RWPE1 (cell line): ENCODE measurements at regions not wholly inside any gene's neighbourhood (a gene's known extent, or its start where the extent isn't known, plus 50 kb on each side); places are given as distances from the start of the nearest gene placed in this dataset.

Experiments used
- CTCF ChIA-PET: fragments of 350-600 bp; sonication (Branson Sonifier 250); formaldehyde crosslinking; extraction: SDS; loops from one replicate; lab custom pipeline; 2021; lab: Yijun Ruan, JAX
- POLR2A ChIA-PET: fragments of 400-600 bp; formaldehyde crosslinking; extraction: SDS; loops from one replicate; lab custom pipeline; 2020; ENCODE audit warnings: antibody characterized with exemption; ENCODE audit not compliant: low non-redundant PET; lab: Yijun Ruan, JAX
- DNase-seq: peaks from one replicate; pipeline ENCODE4 v3.0.0; 2012; ENCODE audit warnings: low spot score
- H3K27ac ChIP-seq: fragments of 450-650 bp; 2 replicates; pipeline ENCODE4 v1.5.1; 2017
- CTCF ChIP-seq: fragments of 450-650 bp; conservative IDR thresholded peaks from 2 replicates; pipeline ENCODE4 v1.5.1; 2017; ENCODE audit warnings: low read depth, mild to moderate bottlenecking

GRCh38 chr4:120977435-120977997 is 55.0 kb upstream of the PRDM5 start:
- H3K27ac ChIP-seq: no peak overlapping the region
- ChIA-PET POLR2A (no interaction called here), CTCF (interaction anchor here (0.6 to 1.0 kb wide), 3 partner anchors 201 to 740 kb away, joined by 3 to 6 read pairs (median 5); no protein-coding TSS in a partner anchor)
- DNase-seq: peak; percentile 29
- peak; percentile 44 for TF ChIP-seq CTCF

- no peak for DNase-seq
- POLR2A ChIA-PET: no interaction called here
- no peak for TF ChIP-seq CTCF
- no peak overlapping the region for H3K27ac ChIP-seq
- CTCF ChIA-PET: interaction anchor here (0.7 kb wide), 1 partner anchor 63 kb away, joined by 3 read pairs; no protein-coding TSS in a partner anchor
Observed at GRCh38 chr4:120973207-120973606, 50.7 kb upstream of the PRDM5 start.
